Naive B cell (primary cell): ENCODE measurements at regions not wholly inside any gene's neighbourhood (a gene's known extent, or its start where the extent isn't known, plus 50 kb on each side); places are given as distances from the start of the nearest gene placed in this dataset.
A peak's percentile ranks its signal among the peaks of the same experiment; 100 is the strongest.

Source experiments
- ATAC-seq, 2 donors: fragments of 150-1000 bp; cut with Tn5 transposase; 2 replicates each; pipeline ENCODE4 v1.10.0; 2021; ENCODE audit warnings: low read depth in 2 of 2, mild to moderate bottlenecking in 2 of 2, moderate library complexity in 2 of 2
- DNase-seq: peaks from one replicate; pipeline ENCODE4 v3.0.0; 2022
- H3K27ac Mint-ChIP-seq, 6 donors: one replicate each; pipeline ENCODE4 v1.8.0; 2020 to 2022; ENCODE audit warnings: mild to moderate bottlenecking in 6 of 6, mixed read lengths in 6 of 6, moderate library complexity in 5 of 6, inconsistent platforms in 2 of 6
- H3K27me3 Mint-ChIP-seq, 3 donors: one replicate each; pipeline ENCODE4 v1.8.0; 2021 to 2022; ENCODE audit warnings: mixed read lengths in 3 of 3, mild to moderate bottlenecking in 1 of 3
- H3K36me3 Mint-ChIP-seq, 2 donors: one replicate each; pipeline ENCODE4 v1.8.0; 2020 to 2022; ENCODE audit warnings: mixed read lengths in 2 of 2, inconsistent platforms in 1 of 2, mild to moderate bottlenecking in 1 of 2
- H3K4me1 Mint-ChIP-seq, 3 donors: one replicate each; pipeline ENCODE4 v1.8.0; 2020 to 2022; ENCODE audit warnings: mixed read lengths in 3 of 3, inconsistent platforms in 1 of 3, mild to moderate bottlenecking in 1 of 3, moderate library complexity in 1 of 3
- H3K4me3 Mint-ChIP-seq, 8 donors: one replicate each; pipeline ENCODE4 v1.8.0; 2020 to 2022; ENCODE audit warnings: mild to moderate bottlenecking in 8 of 8, mixed read lengths in 8 of 8, moderate library complexity in 8 of 8, inconsistent platforms in 2 of 8
- H3K9me3 Mint-ChIP-seq, 7 donors: one replicate each; pipeline ENCODE4 v1.8.0; 2020 to 2022; ENCODE audit warnings: mixed read lengths in 7 of 7, mild to moderate bottlenecking in 5 of 7, inconsistent platforms in 2 of 7, moderate library complexity in 1 of 7

GRCh38 chr1:229108598-229109201 lies 162.2 kb upstream of the RAB4A start:
- ATAC-seq (no peak), DNase-seq (no peak)
- peak overlapping the region in 1 of 8 donors; percentile 27 for H3K4me3 Mint-ChIP-seq
- H3K27me3 Mint-ChIP-seq: peaks cover 0 to 13% (median 0%) of the 10 kb centered on the region in 3 donors
- peak overlapping the region in 1 of 6 donors; percentile 69 for H3K27ac Mint-ChIP-seq
- H3K36me3 Mint-ChIP-seq: no peaks in the 10 kb centered on the region
- no peaks in the 10 kb centered on the region for H3K9me3 Mint-ChIP-seq
- peaks cover 0 to 11% (median 5%) of the 10 kb centered on the region in 3 donors for H3K4me1 Mint-ChIP-seq

GRCh38 chr1:229109320-229109761 lies 161.6 kb upstream of the RAB4A start:
- Mint-ChIP-seq H3K27me3 (peaks cover 0 to 13% (median 0%) of the 10 kb centered on the region in 3 donors), H3K36me3 (no peaks in the 10 kb centered on the region), H3K4me1 (peaks cover 0 to 11% (median 5%) of the 10 kb centered on the region in 3 donors), H3K4me3 (peak overlapping the region in 1 of 8 donors; percentile 6), H3K9me3 (no peaks in the 10 kb centered on the region), H3K27ac (peak overlapping the region in 1 of 6 donors; percentile 69)
- ATAC-seq (no peak), DNase-seq (no peak)

GRCh38 chr1:229110986-229111385 lies 159.9 kb upstream of the RAB4A start:
- Mint-ChIP-seq H3K4me3 (no peak overlapping the region), H3K27ac (peak overlapping the region in 1 of 6 donors; percentile 62), H3K36me3 (no peaks in the 10 kb centered on the region), H3K4me1 (peaks cover 0 to 11% (median 5%) of the 10 kb centered on the region in 3 donors), H3K27me3 (peaks cover 0 to 13% (median 0%) of the 10 kb centered on the region in 3 donors), H3K9me3 (no peaks in the 10 kb centered on the region)
- DNase-seq (no peak), ATAC-seq (no peak)

- Mint-ChIP-seq H3K27ac (no peak overlapping the region), H3K9me3 (no peaks in the 10 kb centered on the region), H3K4me3 (no peak overlapping the region), H3K36me3 (no peaks in the 10 kb centered on the region), H3K4me1 (peaks cover 0 to 11% (median 5%) of the 10 kb centered on the region in 3 donors), H3K27me3 (peaks cover 0 to 9% (median 0%) of the 10 kb centered on the region in 3 donors)
- no peak for ATAC-seq
- no peak for DNase-seq
These were observed 159.1 kb upstream of the RAB4A start for GRCh38 chr1:229111703-229112319.

GRCh38 chr1:229112832-229113548 lies 157.9 kb upstream of the RAB4A start:
- Mint-ChIP-seq H3K36me3 (no peaks in the 10 kb centered on the region), H3K4me1 (peaks cover 0 to 11% (median 3%) of the 10 kb centered on the region in 3 donors), H3K4me3 (no peak overlapping the region), H3K27me3 (peaks cover 0 to 5% (median 0%) of the 10 kb centered on the region in 3 donors), H3K9me3 (no peaks in the 10 kb centered on the region), H3K27ac (no peak overlapping the region)
- DNase-seq (no peak), ATAC-seq (no peak)

GRCh38 chr1:229114315-229114714 lies 156.6 kb upstream of the RAB4A start:
- peaks cover 0 to 8% (median 0%) of the 10 kb centered on the region in 3 donors for H3K4me1 Mint-ChIP-seq

GRCh38 chr1:229114850-229115365 lies 156.0 kb upstream of the RAB4A start:
- DNase-seq: no peak
- Mint-ChIP-seq H3K27me3 (no peaks in the 10 kb centered on the region), H3K9me3 (peaks cover 2 to 13% (median 6%) of the 10 kb centered on the region in 7 donors), H3K4me1 (peaks cover 0 to 5% (median 0%) of the 10 kb centered on the region in 3 donors), H3K27ac (peak overlapping the region in 1 of 6 donors; percentile 72), H3K4me3 (no peak overlapping the region), H3K36me3 (peaks cover 0 to 13% of the 10 kb centered on the region in 2 donors)
- no peak for ATAC-seq

More at GRCh38 chr1:229114315-229114714, 156.6 kb upstream of the RAB4A start:
- H3K36me3 Mint-ChIP-seq: peaks cover 0 to 7% of the 10 kb centered on the region in 2 donors
- ATAC-seq: no peak
- DNase-seq: no peak
- H3K27me3 Mint-ChIP-seq: no peaks in the 10 kb centered on the region
- H3K27ac Mint-ChIP-seq: no peak overlapping the region
- peaks cover 0 to 8% (median 3%) of the 10 kb centered on the region in 7 donors for H3K9me3 Mint-ChIP-seq
- H3K4me3 Mint-ChIP-seq: no peak overlapping the region

GRCh38 chr1:229116114-229116513 lies 154.8 kb upstream of the RAB4A start:
- ATAC-seq: no peak
- no peak overlapping the region for H3K4me3 Mint-ChIP-seq
- peaks cover 2 to 13% (median 6%) of the 10 kb centered on the region in 7 donors for H3K9me3 Mint-ChIP-seq
- no peaks in the 10 kb centered on the region for H3K27me3 Mint-ChIP-seq
- H3K36me3 Mint-ChIP-seq: peaks cover 0 to 13% of the 10 kb centered on the region in 2 donors
- peaks cover 0 to 3% (median 0%) of the 10 kb centered on the region in 3 donors for H3K4me1 Mint-ChIP-seq
- H3K27ac Mint-ChIP-seq: no peak overlapping the region
- no peak for DNase-seq

- DNase-seq (no peak), ATAC-seq (no peak)
- Mint-ChIP-seq H3K36me3 (peaks cover 0 to 13% of the 10 kb centered on the region in 2 donors), H3K4me1 (peaks cover 0 to 3% (median 0%) of the 10 kb centered on the region in 3 donors), H3K27me3 (peaks cover 0 to 5% (median 0%) of the 10 kb centered on the region in 3 donors), H3K4me3 (no peak overlapping the region), H3K9me3 (peaks cover 2 to 13% (median 6%) of the 10 kb centered on the region in 7 donors), H3K27ac (no peak overlapping the region)
These were observed 153.1 kb upstream of the RAB4A start for GRCh38 chr1:229117664-229118300.

GRCh38 chr1:229118477-229119061 lies 152.3 kb upstream of the RAB4A start:
- Mint-ChIP-seq H3K36me3 (peaks cover 0 to 13% of the 10 kb centered on the region in 2 donors), H3K27me3 (peaks cover 0 to 6% (median 0%) of the 10 kb centered on the region in 3 donors), H3K27ac (no peak overlapping the region), H3K4me3 (no peak overlapping the region), H3K4me1 (peaks cover 0 to 3% (median 0%) of the 10 kb centered on the region in 3 donors), H3K9me3 (peaks cover 2 to 13% (median 6%) of the 10 kb centered on the region in 7 donors)
- ATAC-seq: no peak
- no peak for DNase-seq

- H3K36me3 Mint-ChIP-seq: peaks cover 0 to 13% of the 10 kb centered on the region in 2 donors
These were observed 151.8 kb upstream of the RAB4A start for GRCh38 chr1:229119161-229119560.

GRCh38 chr1:229119876-229120275 lies 151.0 kb upstream of the RAB4A start:
- ATAC-seq (no peak), DNase-seq (no peak)
- Mint-ChIP-seq H3K36me3 (peaks cover 0 to 13% of the 10 kb centered on the region in 2 donors), H3K27me3 (peaks cover 0 to 6% (median 0%) of the 10 kb centered on the region in 3 donors), H3K27ac (no peak overlapping the region), H3K9me3 (peaks cover 2 to 13% (median 6%) of the 10 kb centered on the region in 7 donors), H3K4me1 (peaks cover 0 to 3% (median 0%) of the 10 kb centered on the region in 3 donors), H3K4me3 (no peak overlapping the region)

More at GRCh38 chr1:229119161-229119560, 151.8 kb upstream of the RAB4A start:
- no peak overlapping the region for H3K4me3 Mint-ChIP-seq
- peaks cover 2 to 13% (median 6%) of the 10 kb centered on the region in 7 donors for H3K9me3 Mint-ChIP-seq
- DNase-seq (no peak), ATAC-seq (no peak)
- H3K4me1 Mint-ChIP-seq: peaks cover 0 to 3% (median 0%) of the 10 kb centered on the region in 3 donors
- H3K27ac Mint-ChIP-seq: peak overlapping the region in 1 of 6 donors; percentile 47
- peaks cover 0 to 6% (median 0%) of the 10 kb centered on the region in 3 donors for H3K27me3 Mint-ChIP-seq
